Activated CD4-positive, alpha-beta T cell treated with anti-CD3 and anti-CD28 coated beads, Interleukin-2, amount 50 U/mL, for 1 hour (primary cell): ENCODE measurements at regions not wholly inside any gene's neighbourhood (a gene's known extent, or its start where the extent isn't known, plus 50 kb on each side); places are given as distances from the start of the nearest gene placed in this dataset.
"Not testable (repeated sequence)": the region's sequence is repeated elsewhere in the genome, so short reads cannot be mapped to it uniquely, and the experiment has no call there.

Experiments
- DNase-seq: peaks from one replicate; pipeline ENCODE4 v3.0.0-alpha.2; 2020

DNA sequence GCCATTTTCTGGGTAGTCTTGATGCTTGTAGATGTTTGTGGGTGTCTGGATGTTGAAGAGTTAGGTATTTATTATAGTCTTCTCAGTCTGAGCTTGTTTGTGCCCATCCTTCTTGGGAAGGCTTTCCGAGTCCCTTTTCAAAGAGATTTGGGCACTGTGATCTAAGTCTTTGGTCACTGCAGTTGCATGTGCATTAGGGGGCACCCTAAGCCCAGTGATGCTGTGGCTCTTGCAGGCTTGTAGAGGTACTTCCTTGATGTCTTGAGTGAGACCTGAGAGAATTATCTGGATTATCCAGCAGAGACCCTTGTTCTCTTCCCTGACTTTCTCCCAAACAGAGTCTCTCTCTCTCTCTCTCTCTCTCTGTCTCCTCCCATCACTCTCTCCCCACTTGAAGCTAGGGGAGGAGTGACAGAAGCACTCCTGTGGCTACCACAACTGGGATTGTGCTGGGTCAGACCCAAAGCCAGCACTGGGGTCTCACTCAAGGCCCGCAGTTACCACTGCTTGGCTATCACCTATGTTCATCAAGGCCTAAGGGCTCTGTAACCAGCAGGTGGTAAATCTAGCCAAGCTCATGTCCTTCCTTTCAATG, 68.5 kb downstream of the TMCO5A start:
- DNase-seq = no peak

DNA sequence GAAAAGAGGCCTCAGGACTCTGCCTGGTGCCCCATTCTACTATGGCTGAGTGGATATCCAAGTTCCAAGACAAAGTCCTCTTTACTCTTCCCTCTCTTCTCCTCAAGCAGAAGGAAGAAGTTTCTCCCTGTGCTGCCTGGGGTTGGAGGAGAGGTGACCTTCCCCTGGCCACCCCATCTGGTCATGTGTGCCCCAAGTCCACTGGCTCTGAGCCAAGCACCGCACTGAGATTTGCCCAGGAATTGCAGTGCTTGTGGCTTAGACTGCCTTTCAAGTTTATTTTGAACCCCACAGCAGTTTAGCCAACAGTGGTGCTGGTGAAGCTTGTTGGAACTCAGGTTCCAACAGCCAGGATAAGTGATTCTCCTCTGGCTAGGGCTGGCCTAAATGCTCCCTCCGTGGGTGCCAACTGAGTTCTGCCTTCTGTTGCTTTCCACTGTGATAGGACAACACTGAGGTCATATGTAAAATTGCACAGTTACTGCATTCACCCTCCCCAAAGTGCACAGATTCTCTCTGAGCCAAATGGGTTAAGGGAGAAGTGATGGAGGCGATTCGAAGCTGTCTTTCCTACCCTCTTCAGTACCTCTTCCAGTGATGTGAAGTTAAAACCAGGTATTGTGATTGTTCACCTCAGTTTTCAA, 69.9 kb downstream of the TMCO5A start:
- no peak for DNase-seq

DNA sequence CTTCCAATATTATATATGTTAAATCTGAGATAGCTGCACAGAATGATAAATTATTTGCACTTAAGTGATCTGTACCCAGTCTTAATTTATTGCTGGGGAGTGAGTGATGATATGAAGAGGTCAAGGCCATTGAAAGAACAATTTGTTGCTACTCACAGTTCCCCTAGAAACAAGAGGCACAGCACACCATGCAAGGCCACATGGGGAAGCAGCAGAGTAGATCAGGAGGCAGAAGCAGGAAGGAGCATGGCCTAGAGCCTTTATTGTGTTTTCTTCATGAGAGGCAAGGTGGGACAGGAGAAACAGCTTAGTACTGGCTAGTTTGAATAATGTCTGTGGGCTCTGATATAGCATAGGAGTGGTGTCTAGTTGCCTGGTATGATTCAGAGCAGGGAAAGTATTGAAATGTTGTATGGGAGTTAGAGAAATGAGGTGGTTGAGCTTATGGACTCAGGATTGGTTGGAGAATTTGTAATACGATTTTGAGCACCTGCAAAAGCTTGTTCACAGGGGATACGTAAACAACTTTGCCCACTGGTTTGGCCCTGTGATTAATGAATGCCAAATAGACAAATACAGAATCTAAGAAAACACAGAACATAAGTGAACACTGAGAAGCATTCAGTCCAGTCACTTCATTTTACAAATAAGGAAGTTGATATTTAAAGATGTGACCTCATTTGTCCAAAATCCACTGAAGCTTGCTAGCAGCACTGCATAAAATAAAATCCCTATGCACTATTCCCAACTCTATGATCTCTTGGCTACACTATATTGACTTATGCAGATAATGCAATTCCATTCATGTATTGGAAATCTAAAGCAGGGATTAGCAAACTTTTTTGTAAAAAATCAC, 71.7 kb downstream of the TMCO5A start:
- no peak for DNase-seq

DNA sequence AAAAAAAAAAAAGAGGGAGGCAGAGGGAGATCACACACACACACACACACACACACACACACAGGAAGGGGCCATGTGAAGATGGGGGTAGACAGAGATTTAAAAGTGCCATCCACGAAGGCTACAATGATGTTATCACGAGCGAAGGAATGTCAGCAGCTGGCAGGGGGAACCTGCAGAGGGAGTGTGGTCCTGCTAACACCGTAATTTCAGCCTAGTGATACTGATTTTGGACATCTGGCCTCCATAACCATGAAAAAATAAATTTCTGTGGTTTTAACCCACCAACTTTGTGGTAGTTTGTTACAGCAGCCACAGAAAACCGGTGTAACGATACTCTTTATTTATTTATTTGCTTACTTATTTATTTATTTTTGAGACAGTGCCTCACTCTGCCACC, 76.0 kb downstream of the TMCO5A start:
- DNase-seq = no peak

GRCh38 chr15:38012894-38013293, 78.5 kb downstream of the TMCO5A start:
- DNase-seq = no peak

- no peak for DNase-seq
These were observed 83.3 kb downstream of the TMCO5A start for GRCh38 chr15:38017721-38018120.

GRCh38 chr15:38019066-38019465, 84.6 kb downstream of the TMCO5A start:
- DNase-seq = no peak

- DNase-seq = no peak
These were observed 86.8 kb downstream of the TMCO5A start for GRCh38 chr15:38021259-38021658.

DNA sequence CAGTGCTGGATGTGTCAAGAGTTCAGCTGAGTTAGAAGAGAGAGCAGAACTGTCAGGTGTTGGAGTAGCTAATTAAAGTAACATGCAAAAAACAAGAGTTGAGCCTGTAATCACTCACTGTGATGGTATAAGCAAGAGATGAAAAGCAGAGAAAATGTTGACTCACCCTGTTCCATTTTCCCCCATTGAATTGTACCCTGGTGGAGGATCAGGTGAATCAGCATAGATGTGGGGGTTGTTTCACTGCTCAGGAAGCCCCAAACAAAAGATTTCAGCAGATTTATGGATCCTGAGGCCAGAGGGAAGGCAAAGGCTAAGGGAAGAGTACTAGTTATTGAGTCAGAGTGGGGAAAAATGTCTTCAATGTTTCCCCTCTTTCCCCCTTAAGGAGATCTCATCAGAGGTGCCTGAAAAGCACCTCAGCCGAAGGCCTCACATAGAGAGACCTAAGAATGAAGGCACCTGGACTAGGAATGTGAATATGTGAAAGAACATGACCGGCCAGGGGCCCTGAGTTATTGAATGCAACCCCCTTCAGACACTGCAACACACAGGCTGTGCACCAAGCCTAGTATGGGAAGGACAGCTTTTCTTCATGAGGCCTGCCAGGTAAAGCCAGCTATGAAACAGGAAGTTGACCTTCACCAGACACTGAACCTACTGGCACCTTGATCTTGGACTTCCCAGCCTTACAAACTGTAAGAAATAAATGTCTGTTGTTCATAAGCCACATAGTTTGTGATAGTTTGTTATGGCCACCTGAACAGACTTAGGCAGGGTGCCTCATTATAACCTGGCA, 90.1 kb downstream of the TMCO5A start:
- DNase-seq = no peak

DNA sequence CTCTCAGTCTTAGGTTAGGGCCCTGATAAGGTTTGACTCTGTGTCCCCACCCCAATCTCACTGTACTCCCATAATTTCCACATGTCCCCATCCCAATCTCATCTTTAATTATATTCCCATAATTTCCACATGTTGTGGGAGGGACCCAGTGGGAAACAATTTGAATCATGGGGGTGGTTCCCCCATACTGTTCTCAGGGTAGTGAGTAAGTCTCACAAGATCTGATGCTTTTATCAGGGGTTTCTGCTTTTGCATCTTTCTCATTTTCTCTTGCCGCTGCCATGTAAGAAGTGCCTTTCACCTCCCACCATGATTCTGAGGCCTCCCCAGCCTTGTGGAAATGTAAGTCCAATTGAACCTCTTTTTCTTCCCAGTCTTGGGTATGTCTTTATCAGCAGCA, 91.2 kb downstream of the TMCO5A start:
- not testable (repeated sequence) for DNase-seq

DNA sequence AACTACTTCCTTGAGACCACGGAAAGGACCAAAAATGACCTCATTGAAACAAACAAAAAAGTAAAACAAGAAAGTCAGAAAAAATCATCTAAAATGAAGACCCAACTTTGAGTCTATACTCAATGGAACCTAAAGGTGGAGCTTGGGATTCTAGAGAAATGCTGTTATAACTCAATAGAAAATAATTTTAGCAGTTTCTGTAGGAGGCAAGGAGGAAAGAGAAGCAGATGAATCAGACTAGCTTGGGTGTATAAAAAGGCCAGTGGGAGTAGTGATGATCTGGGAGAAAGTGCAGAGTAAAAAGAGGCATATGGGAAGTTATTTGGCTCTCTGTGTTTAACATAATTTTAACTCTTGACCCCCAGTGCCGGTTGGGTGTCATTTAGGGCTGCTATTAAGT, 94.4 kb downstream of the TMCO5A start:
- DNase-seq = no peak

DNA sequence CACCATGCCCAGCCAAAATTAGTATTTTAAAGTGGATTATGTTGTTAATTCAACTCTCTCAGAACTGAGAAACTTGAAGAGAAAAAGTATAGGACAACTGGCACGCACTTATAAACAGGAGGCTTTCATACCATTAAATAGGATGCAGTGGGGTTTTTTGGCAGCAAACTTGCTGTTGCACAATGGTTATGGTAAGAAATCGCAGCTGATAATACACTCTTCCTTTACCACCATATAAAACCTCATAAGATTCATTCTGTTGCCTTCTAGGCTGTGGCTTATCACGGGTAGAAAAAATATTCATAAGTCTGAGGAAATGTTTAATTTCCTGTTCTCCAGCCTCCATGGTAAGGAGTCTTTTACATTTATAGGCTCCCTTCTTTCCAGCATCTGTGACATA, 95.3 kb downstream of the TMCO5A start:
- no peak for DNase-seq

- no peak for DNase-seq
These were observed 96.2 kb downstream of the TMCO5A start for GRCh38 chr15:38030609-38031008.

DNA sequence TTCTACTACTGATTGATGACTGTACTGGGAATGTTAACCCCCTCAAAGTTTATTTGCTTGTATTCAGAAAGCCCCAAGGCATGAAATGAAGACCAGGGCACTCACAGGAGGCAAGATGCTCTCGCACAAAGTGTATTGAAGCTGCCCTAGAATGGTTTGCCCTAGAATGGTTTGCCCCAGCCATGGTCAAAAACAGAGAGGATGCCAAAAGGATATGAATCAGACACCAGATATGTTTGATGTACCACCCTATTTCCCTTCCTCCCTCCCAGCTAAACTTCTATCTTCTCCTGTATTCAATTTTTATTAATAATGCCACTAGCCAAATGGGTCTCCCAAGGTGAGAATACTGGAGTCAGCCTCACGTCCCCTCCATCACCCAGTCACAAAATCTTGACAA, 101.3 kb downstream of the TMCO5A start:
- DNase-seq = no peak

DNA sequence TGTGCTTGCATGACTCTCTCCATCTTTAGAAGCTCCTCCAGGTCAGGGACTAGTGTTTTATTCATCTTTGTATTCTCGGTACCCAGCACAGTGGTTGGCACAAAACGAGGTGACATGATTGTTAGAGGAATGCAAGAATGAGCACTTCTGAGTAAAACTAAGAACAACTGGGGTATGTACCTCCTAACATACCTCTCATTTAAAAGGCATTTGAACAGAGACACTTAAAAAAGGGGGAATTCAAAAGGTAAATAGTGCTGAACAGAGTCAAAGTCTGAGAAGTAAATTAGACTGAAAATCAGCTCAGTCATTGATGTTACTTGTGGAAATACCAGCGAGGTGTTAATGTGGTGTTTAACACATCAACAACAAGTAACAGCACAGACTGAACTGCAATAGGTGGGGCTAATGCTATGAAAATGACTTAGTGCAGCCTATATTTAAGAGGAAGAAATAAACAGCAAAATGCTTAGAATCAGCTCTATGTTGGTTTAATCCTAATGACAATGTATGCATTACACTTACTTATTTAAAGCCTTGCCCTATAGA, 102.4 kb downstream of the TMCO5A start:
- DNase-seq = no peak

- no peak for DNase-seq
These were observed 104.4 kb downstream of the TMCO5A start for GRCh38 chr15:38038659-38039442.

- DNase-seq = no peak
These were observed 106.2 kb downstream of the TMCO5A start for GRCh38 chr15:38040615-38041014.

DNA sequence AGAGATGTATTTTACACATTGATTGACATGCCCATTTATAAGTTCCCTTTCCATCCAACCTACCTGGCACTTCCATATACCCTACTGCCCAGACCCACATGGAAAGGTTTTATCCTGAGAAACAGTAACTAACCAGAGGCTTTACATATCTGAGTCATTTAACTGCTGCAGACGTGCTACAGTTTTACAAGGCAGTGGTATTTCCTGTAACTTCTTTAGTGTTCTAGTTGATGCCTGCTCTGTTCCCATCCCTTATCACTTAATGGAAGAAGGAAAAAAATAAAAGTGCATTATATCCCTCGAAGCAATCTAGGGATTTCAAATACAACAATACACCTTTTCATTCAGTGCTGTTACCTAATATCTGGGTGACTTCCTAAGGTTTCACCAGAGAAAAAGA, 107.1 kb downstream of the TMCO5A start:
- DNase-seq = no peak

- DNase-seq = no peak
These were observed 107.8 kb downstream of the TMCO5A start for GRCh38 chr15:38042211-38042610.

- DNase-seq = no peak
These were observed 108.4 kb downstream of the TMCO5A start for GRCh38 chr15:38042707-38043445.

DNA sequence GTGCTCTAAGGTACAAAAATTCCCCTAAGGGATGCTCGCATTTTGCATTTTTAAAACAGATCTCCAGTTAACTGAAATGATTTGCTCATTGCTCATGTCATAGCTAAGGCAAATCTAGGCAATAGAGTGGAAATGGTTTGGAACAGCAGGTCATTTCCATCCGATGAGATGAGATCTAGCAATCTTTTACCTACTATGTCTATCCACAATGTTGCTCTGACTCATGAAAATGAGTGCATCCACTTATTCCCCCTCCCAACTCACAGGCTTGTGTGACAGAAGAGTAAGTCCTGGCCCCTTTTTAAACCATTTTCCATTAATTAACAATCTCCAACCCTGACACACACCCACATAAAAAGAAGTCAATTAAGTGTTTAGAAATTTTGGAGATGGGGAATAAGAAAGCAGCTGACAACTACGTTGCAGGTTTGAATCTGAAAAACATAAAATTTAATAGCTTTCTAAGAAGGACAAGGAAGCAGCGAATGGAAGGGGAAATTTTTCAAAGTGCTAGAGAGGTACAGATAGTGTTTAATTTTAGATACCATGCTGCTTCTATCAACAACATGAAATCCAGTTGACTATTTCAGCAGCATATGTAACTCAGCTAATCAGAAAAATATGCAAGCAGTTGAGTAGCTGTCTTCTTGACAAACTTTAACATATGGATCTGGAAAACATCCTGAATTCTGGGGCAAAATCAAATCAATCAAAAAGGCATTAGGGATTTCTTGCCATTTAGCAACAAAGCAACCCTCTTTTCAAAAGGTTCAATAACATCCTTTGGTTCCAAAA, 112.0 kb downstream of the TMCO5A start:
- DNase-seq = no peak
